HG03039 (cell line): ENCODE measurements at regions not wholly inside any gene's neighbourhood (a gene's known extent, or its start where the extent isn't known, plus 50 kb on each side); places are given as distances from the start of the nearest gene placed in this dataset.
"Not testable (repeated sequence)": the region's sequence is repeated elsewhere in the genome, so short reads cannot be mapped to it uniquely, and the experiment has no call there.

Source experiments
- ATAC-seq: cut with Tn5 transposase; IDR thresholded peaks from one replicate; pipeline ENCODE4 v1.9.1; 2021; ENCODE audit warnings: mild to moderate bottlenecking, moderate library complexity; ENCODE audit not compliant: unreplicated experiment

DNA sequence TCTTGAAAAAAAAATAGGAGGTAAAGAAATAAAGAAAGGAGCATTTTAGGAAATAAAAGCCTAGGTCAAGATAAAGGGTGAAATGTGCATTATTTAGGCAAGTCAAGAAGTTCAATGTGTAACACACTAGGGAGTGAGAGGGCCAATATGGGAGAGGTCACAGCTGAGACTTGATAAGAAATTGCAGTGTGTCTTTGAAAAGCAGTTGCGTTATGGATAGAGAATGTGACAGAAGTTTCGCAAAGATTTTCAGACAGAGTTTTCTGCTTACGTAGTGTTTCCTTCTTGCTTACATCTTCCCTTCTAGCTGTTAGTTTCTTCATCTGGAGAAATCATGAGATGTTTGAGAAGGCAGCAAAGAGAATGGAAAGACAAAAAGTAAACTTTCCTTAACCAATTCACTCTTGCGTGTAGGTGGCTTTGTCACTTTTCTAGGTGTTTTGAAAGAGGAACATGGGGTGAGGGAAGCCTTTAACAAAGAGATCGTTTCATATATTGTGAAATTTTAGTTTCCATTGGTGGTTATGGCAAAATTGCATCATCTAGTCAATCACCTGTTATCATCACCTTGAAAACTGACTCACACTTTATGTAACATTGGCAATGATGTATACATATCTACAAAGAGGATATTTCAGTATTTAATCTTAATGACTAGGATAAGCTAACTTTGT is 975.5 kb downstream of the OLFM4 start:
- ATAC-seq = no peak

DNA sequence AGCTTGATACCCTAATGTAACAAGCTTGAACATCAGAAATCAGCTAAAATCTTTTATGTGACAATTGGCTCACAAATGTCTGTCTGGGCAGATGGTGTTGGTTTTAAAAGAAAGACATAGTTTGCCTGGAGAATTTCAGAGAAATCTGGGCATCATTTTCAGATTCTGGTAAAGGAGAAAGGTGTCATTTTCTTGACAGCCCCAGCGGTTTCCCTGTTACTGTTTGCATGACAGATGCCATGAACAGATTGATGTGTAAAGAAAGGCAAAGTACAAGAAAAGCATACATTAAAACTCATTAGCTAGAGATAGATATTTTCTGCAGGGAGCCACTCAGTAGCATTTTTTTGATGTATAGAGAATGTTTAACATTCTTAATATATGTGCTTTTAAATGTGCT is 987.9 kb downstream of the OLFM4 start:
- no peak for ATAC-seq

DNA sequence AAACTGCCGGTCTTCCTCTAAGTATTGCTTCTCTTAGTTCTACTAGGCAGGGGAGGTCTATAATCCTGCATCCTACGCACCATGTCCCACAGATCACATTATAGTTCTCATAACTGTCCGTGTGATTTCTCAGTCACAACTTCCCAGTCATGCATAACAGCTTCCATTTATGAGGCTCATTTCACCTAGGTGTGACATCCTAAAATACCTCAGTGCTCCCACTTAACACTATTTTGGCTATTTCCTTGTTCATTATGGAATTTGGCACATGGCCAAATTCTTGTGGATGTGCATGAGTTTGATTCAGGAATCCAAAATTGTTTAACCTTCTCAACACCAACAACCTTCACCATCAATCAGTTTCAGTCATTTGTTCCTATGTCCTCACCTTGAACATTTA is 989.9 kb downstream of the OLFM4 start:
- no peak for ATAC-seq

DNA sequence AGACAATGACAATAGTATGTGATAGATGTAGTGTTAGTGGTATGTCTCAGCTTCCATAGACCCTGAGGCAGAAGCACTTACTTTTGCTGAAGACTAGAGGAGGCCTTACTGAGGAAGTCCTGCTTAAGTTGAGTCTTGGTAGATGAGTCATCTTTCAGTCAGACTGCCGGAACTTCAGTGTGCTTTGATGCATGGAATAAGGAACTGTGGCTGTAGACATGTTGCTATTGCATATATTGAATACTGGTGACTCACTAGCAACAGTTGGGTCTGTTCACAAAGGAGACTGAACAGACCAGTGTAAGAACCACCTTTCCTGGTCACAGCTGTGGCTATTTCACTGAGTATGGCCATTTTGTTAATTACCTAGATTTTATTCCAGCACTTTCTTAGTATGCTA is 1000.6 kb downstream of the OLFM4 start:
- peak; percentile 98 for ATAC-seq

DNA sequence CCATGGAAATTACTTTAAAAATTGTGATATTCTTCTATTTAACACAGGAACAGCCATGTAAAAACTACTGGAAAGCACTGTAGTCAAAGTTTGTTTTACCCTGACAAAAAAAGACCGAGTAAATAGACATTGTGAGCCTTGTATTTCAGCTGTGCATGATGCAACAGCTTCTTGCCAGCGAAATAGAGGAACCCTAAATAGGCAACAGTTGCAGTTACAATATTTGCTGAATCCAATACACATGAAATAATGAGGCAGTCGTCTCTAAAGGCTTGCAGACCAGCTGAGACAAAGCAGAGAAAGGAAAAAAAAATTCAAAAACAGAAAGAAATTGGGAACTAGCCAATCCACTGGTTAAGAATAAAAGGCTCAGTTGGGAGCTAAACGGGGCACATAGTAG is 1001.1 kb downstream of the OLFM4 start:
- no peak for ATAC-seq

DNA sequence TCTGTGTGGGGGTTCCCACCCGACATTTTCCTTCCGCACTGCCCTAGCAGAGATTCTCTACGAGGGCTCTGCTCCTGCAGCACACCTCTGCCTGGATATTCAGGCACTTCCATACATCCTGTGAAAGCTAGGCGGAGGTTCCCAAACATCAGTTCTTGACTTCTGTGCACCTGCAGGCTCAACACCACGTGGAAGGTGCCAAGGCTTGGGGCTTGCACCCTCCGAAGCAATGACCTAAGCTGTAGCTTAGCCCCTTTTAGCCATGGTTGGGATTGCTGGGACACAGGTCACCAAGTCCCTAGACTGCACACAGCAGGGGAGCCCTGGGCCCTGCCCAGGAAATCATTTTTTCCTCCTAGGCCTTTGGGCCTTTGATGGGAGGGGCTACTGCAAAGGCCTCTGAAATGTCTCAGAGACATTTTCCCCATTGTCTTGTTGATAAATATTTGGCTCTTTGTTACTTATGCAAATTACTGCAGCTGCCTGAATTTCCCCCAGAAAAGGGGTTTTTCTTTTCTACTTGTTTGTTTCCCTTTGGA is 1004.8 kb downstream of the OLFM4 start:
- no peak for ATAC-seq

DNA sequence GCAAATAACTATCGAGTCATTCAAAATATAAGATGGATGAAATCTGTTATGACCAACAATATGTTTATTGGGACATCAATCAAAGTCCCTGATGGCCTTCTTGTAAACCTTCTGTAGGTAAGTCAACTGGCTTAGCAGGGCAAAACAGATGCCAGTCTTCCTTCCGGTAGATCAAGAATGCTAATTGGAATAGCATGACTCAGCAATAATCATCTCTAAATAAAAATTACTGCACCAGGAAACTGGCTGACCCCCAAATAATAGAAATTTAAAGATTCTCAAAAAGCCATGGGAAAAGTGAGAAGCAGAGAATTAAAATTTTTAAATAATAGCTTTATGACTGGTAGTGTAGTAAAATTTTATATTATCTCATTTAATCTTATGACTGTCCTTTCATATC is 1005.4 kb downstream of the OLFM4 start:
- no peak for ATAC-seq

DNA sequence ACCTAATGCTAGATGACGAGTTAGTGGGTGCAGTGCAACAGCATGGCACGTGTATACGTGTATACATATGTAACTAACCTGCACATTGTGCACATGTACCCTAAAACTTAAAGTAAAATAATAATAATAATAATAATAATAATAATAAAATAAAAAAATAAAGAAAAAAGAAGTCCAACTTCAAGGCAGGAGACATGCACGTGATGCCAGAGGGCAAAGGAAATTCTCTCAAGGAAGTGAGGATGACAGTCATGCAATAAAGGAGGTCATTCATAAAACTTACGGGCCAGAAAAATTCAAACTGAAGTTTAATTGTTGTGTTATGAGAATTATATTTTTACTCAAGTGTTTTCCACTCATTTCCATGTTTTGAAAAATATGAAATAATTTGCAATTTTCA is 1028.8 kb downstream of the OLFM4 start:
- not testable (repeated sequence) for ATAC-seq

DNA sequence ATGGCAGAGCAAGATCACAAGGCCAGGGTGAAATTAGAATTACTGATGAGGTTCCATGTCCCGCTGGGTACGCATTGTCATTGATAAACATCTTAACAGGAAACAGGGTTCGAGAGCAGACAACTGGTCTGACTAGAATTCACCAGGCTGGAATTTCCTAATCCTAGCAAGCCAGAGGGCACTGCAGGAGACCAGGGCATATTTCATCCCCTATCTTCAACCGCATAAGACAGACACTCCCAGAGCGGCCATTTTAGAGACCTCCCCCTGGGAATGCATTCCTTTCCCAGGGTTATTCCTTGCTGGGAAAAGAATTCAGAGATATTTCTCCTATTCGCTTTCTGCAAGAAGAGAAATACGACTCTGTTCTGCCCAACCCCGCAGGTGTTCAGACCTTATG is 1041.3 kb downstream of the OLFM4 start:
- ATAC-seq = not testable (repeated sequence)

DNA sequence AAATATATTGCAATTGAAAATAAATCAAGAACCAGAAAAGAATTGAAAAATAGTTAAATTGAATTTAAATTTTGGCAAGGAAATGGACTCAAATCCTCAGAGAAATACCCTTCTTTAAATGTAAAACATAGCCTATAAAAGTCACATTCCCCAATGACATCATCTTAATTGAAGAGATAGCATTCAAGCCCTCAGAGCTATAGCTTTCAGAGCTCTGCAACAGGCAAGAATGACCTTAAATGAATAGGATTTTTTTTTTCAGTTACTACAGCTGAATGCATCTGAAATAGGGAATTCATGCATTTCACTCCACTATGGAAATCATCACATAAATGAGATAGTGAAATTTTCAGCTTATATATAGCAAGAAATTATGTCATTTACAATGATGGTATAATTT is 1049.0 kb downstream of the OLFM4 start:
- ATAC-seq = no peak

DNA sequence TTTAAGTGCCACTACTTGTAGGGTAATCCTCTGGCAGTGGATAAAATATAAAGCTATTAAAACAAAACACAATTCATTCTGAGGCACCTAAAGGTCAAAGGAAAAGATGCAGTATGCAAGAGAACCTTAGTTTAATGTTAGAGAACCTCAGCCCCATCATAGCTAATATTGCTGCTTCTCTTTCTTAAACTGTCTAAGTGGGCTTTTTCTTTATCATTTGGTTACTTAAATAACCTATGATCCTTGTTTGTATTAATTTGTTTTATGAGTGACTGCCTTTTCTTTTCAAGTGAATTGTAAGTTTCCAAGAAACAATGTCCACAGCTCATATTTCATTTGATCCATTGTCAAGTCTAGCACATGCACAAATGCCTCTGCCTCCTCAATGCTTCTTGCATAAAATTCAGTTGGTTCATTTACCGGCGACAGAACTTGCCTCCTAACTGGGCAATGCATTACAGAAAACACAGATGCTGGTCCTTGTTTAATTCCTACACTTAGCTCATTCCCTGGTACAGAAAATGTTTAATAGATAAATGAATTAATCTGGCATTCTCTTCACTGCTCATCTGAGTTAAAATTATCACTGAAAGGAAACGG is 1049.8 kb downstream of the OLFM4 start:
- ATAC-seq = no peak

DNA sequence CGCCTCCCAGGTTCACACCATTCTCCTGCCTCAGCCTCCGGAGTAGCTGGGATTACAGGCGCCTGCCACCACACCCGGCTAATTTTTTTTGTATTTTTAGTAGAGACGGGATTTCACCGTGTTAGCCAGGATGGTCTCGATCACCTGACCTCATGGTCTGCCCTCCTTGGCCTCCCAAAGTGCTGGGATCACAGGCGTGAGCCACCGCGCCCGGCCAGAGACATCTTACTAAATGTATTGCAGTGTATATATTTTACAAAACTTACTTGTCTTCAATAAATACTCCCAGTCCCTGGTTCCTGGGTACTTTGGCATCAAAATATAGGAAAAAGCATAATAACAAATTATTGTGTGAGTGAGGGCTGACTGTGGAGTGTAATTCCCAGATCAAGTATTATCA is 1053.7 kb downstream of the OLFM4 start:
- not testable (repeated sequence) for ATAC-seq

DNA sequence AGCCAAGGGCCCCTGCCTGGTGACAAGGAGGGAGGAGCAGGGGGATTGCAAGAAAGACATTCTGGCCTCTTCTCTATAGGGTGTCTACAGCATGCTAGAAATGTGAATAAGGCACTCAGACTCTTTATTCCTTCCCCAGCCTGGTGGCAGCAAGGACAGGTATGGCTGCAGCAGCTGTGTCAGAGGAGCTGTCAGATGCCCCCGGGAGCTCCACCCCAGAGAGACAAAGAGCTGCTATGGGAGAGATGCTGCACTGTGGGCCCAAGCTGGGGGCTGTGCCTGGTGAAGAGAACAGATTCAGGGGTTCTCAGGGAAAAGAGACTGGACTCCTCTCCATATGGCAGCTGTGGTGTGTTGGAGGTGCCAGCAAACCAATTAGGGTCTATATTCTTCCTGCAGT is 1063.3 kb downstream of the OLFM4 start:
- no peak for ATAC-seq

DNA sequence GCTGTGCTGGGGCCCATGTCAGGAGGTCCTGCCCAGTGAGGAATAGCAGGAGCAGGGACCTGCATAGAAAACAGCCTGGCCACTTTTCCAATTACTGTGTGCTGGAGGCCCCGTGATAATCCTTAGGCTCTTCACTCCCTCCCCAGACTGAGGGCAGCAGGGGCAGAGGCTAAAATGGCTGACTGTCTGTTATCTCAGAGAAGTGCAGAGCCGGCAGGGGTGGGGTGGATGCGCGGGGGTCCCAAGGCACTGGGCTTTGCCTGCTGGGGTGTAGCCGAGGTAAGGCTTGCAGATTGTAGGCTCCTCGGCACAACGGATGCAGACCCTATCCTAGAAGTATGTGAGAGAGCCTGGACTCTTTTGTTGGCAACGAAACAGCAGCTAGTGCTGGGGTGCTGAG is 1064.1 kb downstream of the OLFM4 start:
- no peak for ATAC-seq

DNA sequence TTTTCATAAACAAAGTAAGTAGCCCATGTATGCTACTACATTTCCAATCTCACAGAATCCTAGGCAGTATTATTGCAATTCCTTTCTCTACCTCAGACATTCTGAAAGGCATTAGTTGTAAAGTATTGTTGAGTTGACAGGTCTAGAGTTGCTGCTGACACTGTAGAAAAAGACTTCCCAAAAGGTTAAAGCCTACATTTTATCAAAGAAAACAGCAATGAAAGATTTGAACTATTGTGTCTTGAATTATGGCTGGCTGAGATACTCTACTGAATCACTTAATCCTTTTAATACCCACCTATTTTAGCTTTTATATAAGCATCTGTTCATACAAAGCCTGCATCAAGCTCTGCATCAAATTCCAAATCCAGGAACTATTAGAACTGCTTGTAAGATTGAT is 1082.0 kb downstream of the OLFM4 start:
- no peak for ATAC-seq

DNA sequence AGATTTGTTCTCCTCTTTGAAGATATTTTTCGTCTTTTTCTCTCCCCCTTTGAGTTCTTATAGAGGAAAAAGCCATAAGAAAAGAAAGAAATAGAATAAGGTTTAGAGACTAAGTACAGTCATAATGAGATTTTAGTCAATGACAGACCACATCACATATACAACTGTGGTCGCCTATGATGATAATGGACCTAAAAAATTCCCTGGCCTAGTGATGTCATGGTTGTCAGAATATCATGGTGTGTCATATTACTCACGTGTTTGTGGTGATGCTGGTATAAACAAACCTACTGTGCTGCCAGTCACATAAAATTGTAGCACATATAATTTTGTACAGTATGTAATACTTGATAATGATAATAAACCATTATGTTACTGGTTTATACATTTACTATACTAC is 1096.1 kb downstream of the OLFM4 start:
- no peak for ATAC-seq

DNA sequence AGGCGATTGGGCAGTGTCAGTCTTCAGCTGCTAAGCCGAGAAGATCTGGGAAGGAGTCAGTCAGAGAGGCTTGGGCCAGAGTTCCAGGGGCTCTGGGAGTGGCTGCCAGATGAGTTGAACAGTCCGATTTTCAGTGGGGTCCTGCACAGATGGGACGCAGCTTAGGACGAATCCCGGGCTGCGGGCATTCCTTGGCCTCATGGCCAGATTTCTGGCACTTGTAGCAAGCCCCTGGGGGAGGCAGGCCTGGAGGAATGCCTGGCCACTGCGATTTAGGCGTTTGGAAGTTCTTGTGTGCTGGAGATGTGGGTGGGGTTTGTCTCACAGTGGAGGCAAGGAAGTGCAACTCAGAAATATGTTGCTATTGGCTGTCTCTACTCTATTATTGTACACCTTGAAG is 1102.3 kb downstream of the OLFM4 start:
- not testable (repeated sequence) for ATAC-seq

DNA sequence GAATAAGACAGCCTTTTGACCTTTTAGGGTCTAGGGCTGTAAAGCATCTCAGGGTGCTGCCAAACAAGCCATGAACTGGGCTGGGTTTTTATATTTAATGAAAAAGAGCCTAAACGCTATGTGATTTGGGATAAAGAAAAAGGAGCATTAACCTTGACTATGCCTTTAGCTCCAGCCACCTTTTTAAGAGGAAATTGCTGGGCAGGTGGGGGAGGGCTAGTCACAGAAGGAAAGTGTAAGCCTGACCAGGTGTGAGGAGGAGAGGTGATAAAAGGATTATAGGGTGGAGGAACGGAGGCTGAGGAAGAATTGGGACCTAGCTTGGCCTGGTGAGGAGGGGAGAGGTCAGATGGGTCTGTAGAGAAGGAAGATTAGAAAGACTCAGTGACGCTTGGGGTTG is 1102.8 kb downstream of the OLFM4 start:
- ATAC-seq = not testable (repeated sequence)

DNA sequence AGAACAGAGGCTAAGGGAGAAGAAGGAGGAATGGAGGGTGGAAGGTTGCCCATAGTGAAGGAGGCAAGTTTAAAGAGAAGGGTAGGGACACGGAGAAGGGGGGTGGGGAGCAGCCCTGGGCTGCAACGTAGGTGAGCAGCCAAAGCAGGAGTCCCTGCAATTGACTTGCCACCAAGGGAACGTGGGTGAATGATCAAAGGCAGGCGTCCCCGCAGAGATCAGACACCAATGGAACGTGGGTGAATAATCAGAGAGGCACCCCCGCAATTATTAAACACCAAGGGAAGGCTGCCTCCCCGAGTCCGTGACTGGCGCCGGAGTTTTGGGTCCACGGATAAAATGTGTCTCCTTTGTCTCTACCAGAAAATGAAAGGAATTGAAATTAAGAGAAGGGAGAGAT is 1103.5 kb downstream of the OLFM4 start:
- ATAC-seq = not testable (repeated sequence)

DNA sequence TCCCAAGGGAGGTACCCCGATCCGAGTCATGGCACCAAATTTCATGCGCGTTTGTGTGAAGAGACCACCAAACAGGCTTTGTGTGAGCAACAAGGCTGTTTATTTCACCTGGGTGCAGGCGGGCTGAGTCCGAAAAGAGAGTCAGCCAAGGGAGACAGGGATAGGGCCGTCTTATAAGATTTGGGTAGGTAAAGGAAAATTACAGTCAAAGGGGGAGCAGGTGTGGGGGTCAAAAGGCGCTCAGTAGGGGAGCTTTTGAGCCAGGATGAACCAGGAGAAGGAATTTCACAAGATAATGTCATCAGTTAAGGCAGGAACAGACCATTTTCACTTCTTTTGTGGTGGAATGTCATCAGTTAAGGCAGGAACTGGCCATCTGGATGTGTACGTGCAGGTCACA is 1104.1 kb downstream of the OLFM4 start:
- ATAC-seq = not testable (repeated sequence)

DNA sequence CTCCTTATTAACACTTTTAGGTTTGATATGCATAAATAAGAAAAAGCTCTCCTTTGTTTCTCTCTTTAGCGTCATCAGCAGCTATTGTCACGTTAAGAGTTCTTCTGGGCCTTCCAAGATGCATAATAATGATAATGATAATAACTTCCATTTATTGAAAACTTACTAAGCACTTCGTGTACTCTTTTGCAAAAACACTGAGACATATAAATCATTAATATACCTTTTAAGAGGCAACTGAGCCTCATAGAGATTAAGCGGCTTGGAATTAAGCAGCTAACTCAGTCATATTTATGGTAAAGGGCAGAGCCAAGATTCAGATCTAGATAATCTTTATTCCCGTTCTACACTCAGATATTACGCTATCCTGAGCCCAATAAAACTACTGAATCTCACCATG is 1105.1 kb downstream of the OLFM4 start:
- no peak for ATAC-seq

DNA sequence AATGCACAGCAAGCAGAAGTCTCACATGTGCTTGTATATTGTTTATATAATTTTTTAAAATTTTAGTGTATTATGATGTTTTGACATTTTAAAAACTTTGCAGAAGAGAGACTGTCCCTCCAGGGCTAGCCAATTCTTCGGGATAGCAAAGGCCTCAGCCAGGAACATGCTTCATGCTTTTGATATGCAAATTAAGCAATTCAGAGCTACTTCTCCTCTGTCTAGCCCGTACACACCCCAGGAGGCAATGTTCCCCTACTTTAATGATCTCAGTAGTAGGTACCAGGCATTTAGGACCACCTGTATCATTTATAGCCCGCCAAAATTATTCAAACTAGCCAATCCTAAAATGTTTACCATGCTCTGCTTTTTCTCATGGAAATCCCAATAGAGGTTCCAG is 1116.2 kb downstream of the OLFM4 start:
- no peak for ATAC-seq

DNA sequence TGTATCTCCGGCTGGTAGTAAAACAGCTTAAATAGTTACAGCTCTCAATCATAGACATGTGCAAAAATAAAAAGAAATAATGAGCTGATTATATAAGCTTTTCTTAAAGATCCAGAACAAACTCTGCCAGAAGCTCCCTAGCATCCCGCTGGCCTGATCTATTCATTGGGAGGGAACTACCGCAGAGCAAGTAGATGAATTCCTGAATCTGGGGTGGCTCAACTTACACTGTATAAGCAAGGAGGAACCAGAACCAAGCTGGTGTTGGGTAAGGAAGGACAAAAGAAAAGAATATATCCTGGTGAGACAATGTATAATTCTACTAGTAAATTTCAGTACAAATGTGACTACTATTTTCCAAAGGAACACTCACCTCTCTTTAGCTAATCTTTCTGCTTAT is 1122.2 kb downstream of the OLFM4 start:
- no peak for ATAC-seq
